Hepatocyte (in vitro differentiated cells): ENCODE measurements at regions not wholly inside any gene's neighbourhood (a gene's known extent, or its start where the extent isn't known, plus 50 kb on each side); places are given as distances from the start of the nearest gene placed in this dataset.

Experiments
- DNase-seq: peaks from one replicate; pipeline ENCODE4 v3.0.0-alpha.2; 2016; ENCODE audit warnings: low spot score
- H2AFZ ChIP-seq: fragments of 200-600 bp; sonication (generic); 2 replicates; pipeline ENCODE4 v1.6.0; 2016; ENCODE audit warnings: antibody characterized with exemption, mild to moderate bottlenecking
- H3K27ac ChIP-seq: fragments of 200-600 bp; sonication (generic); 2 replicates; pipeline ENCODE4 v1.5.1; 2016; ENCODE audit warnings: mild to moderate bottlenecking
- H3K27me3 ChIP-seq: fragments of 200-600 bp; sonication (generic); 2 replicates; pipeline ENCODE4 v1.6.1; 2016
- H3K36me3 ChIP-seq: fragments of 200-600 bp; sonication (generic); replicated peaks from 2 replicates; pipeline ENCODE4 v1.5.1; 2016; ENCODE audit warnings: low read depth; ENCODE audit not compliant: insufficient read depth
- H3K4me1 ChIP-seq: fragments of 200-600 bp; sonication (generic); 2 replicates; pipeline ENCODE4 v1.5.1; 2016; ENCODE audit warnings: mild to moderate bottlenecking, moderate library complexity; ENCODE audit not compliant: insufficient read depth
- H3K4me2 ChIP-seq: fragments of 200-600 bp; sonication (generic); 2 replicates; pipeline ENCODE4 v1.6.0; 2016
- H3K4me3 ChIP-seq: fragments of 200-600 bp; sonication (generic); 2 replicates; pipeline ENCODE4 v1.5.1; 2016; ENCODE audit warnings: mild to moderate bottlenecking
- H3K79me2 ChIP-seq: fragments of 200-600 bp; sonication (generic); 2 replicates; pipeline ENCODE4 v1.6.0; 2017; ENCODE audit warnings: mild to moderate bottlenecking
- H3K9me2 ChIP-seq: fragments of 200-600 bp; sonication (generic); replicated peaks from 2 replicates; pipeline ENCODE4 v1.6.0; 2017; ENCODE audit warnings: mild to moderate bottlenecking; ENCODE audit not compliant: insufficient read depth
- H3K9me3 ChIP-seq: fragments of 200-600 bp; sonication (generic); 2 replicates; pipeline ENCODE4 v1.5.1; 2016; ENCODE audit warnings: low read depth, mild to moderate bottlenecking
- H4K20me1 ChIP-seq: fragments of 200-600 bp; sonication (generic); 2 replicates; pipeline ENCODE4 v1.6.0; 2016; ENCODE audit warnings: mild to moderate bottlenecking; ENCODE audit not compliant: insufficient read depth, poor library complexity, severe bottlenecking
- CTCF ChIP-seq: fragments of 200-600 bp; sonication (generic); IDR thresholded peaks from 2 replicates; pipeline ENCODE4 v1.5.1; 2016; ENCODE audit warnings: antibody characterized with exemption, mild to moderate bottlenecking; ENCODE audit not compliant: poor library complexity
- EZH2 ChIP-seq: fragments of 200-600 bp; sonication (generic); IDR thresholded peaks from 2 replicates; pipeline ENCODE4 v1.6.1; 2016; ENCODE audit warnings: antibody characterized with exemption, mild to moderate bottlenecking, borderline replicate concordance
- EZH2phosphoT487 ChIP-seq: fragments of 200-600 bp; sonication (generic); IDR thresholded peaks from one replicate; pipeline ENCODE4 v1.6.1; 2018; ENCODE audit warnings: antibody characterized with exemption, mild to moderate bottlenecking, low read depth, moderate library complexity; ENCODE audit not compliant: unreplicated experiment, severe bottlenecking
- WGBS: methylation state at CpG from one replicate; pipeline ENCODE4 v1.1.6; 2016; ENCODE audit warnings: low lambda C conversion rate; ENCODE audit errors: missing lambda C conversion rate; 5-methylcytosine and 5-hydroxymethylcytosine counted together

DNA sequence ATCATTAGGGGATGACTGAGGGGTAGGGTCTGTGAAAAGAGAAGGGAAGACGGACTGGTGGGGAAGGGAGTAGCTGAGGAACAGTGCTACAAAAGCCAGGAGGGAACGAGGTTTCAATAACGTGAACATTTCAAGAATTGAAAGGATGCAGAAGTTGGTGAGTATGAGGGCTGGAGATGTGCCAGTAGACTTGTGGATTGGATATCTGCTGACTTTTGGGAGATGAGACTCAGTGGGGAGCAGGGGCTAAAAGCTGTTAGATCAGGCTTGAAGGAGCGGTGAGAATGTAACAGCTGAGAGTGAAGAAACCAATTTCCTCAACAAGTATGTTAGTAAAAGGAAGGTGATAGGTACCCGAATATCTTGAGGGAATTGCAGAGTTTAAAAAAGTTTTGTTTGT lies 65.2 kb downstream of the GTPBP8 start:
- TF ChIP-seq EZH2 (no peak), EZH2phosphoT487 (no peak), CTCF (no peak)
- 84% methylated on average over 5 of the region's 5 CpGs for WGBS
- no peak for DNase-seq
- no peaks in the 10 kb centered on the region for H3K9me3 ChIP-seq
- H3K27me3 ChIP-seq: no peaks in the 10 kb centered on the region
- H3K9me2 ChIP-seq: no peaks in the 10 kb centered on the region
- no peaks in the 10 kb centered on the region for H3K79me2 ChIP-seq
- H2AFZ ChIP-seq: no peak overlapping the region
- H3K27ac ChIP-seq: no peak overlapping the region
- H3K4me1 ChIP-seq: peaks cover 6% of the 10 kb centered on the region
- no peaks in the 10 kb centered on the region for H3K36me3 ChIP-seq
- no peak overlapping the region for H3K4me3 ChIP-seq
- H3K4me2 ChIP-seq: no peak overlapping the region
- H4K20me1 ChIP-seq: no peaks in the 10 kb centered on the region

DNA sequence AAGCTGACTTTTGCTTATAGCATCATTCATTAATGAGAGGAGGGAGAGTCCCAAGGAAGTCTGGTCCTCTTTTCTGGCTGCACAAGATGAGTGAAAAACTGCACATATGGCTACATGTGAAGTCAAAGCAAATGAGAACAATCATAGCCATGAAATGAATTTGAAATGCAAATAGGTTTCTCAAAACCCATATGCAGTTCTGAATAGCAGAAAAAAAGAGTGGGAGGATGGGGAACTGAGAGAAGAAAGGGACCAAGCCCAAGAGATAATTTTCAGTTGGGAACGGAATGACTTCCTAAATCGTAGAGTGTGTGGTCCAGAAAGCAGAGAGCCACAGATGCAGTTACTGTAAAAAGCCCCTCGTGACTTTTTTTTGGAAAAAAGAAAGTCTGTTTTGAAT lies 66.3 kb downstream of the GTPBP8 start:
- H2AFZ ChIP-seq: no peak overlapping the region
- TF ChIP-seq CTCF: no peak
- TF ChIP-seq EZH2: no peak
- no peak overlapping the region for H3K4me2 ChIP-seq
- H3K4me1 ChIP-seq: peaks cover 2% of the 10 kb centered on the region
- H3K9me2 ChIP-seq: no peaks in the 10 kb centered on the region
- H3K36me3 ChIP-seq: no peaks in the 10 kb centered on the region
- H3K27ac ChIP-seq: no peak overlapping the region
- H3K79me2 ChIP-seq: no peaks in the 10 kb centered on the region
- H3K27me3 ChIP-seq: no peaks in the 10 kb centered on the region
- no peak for DNase-seq
- WGBS: 71% methylated on average over 3 of the region's 3 CpGs
- no peaks in the 10 kb centered on the region for H4K20me1 ChIP-seq
- H3K4me3 ChIP-seq: no peak overlapping the region
- H3K9me3 ChIP-seq: no peaks in the 10 kb centered on the region

DNA sequence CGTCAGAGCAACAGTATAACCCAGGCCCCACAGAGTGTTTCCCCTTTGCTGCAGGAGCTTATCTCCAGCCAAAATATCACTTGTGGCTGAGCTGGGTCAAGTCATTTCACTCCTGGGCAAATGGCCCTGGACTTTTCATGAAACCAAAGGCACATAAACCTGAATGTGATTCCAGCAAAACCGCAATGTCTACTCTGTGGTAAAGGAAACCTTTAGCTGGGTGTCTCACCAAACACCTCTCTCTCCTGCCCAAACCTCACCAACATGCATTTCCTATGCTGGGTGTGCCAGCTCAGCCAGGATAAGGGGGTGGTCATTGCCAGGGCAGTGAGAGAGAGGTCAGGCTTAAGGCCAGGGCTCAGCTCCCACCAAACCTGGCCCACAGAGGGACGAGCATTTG lies 67.4 kb downstream of the GTPBP8 start:
- H3K79me2 ChIP-seq: no peaks in the 10 kb centered on the region
- H3K27me3 ChIP-seq: no peaks in the 10 kb centered on the region
- H3K9me2 ChIP-seq: no peaks in the 10 kb centered on the region
- no peaks in the 10 kb centered on the region for H3K4me1 ChIP-seq
- H2AFZ ChIP-seq: no peak overlapping the region
- no peak overlapping the region for H3K27ac ChIP-seq
- no peak for DNase-seq
- H3K36me3 ChIP-seq: no peaks in the 10 kb centered on the region
- no peak overlapping the region for H3K4me3 ChIP-seq
- no peaks in the 10 kb centered on the region for H4K20me1 ChIP-seq
- no peak overlapping the region for H3K4me2 ChIP-seq
- 83% methylated on average over 3 of the region's 3 CpGs for WGBS
- no peaks in the 10 kb centered on the region for H3K9me3 ChIP-seq
- TF ChIP-seq EZH2 (no peak), EZH2phosphoT487 (no peak), CTCF (no peak)

GRCh38 chr3:113062705-113063104 lies 71.9 kb downstream of the GTPBP8 start:
- H3K9me2 ChIP-seq: no peaks in the 10 kb centered on the region
- H3K9me3 ChIP-seq: no peaks in the 10 kb centered on the region
- no peaks in the 10 kb centered on the region for H3K27me3 ChIP-seq
- H3K79me2 ChIP-seq: no peaks in the 10 kb centered on the region
- DNase-seq: no peak
- no peak overlapping the region for H3K27ac ChIP-seq
- TF ChIP-seq CTCF: no peak
- no peak for TF ChIP-seq EZH2phosphoT487
- no peak for TF ChIP-seq EZH2
- no peak overlapping the region for H3K4me2 ChIP-seq
- H3K4me1 ChIP-seq: peaks cover 3% of the 10 kb centered on the region
- no peaks in the 10 kb centered on the region for H3K36me3 ChIP-seq
- H3K4me3 ChIP-seq: no peak overlapping the region
- no peaks in the 10 kb centered on the region for H4K20me1 ChIP-seq
- no peak overlapping the region for H2AFZ ChIP-seq
